Ishikawa (cell line): ENCODE measurements at regions not wholly inside any gene's neighbourhood (a gene's known extent, or its start where the extent isn't known, plus 50 kb on each side); places are given as distances from the start of the nearest gene placed in this dataset.

ENCODE experiments used
- CEBPB ChIP-seq: IDR thresholded peaks from 2 replicates; pipeline ENCODE4 v1.6.1; 2012
- CREB1 ChIP-seq: IDR thresholded peaks from 2 replicates; pipeline ENCODE4 v1.6.1; 2012; ENCODE audit warnings: low read depth
- EGR1 ChIP-seq: IDR thresholded peaks from 2 replicates; pipeline ENCODE4 v1.6.1; 2012
- EP300 ChIP-seq: IDR thresholded peaks from 2 replicates; pipeline ENCODE4 v1.6.1; 2012; ENCODE audit warnings: borderline replicate concordance
- RAD21 ChIP-seq: IDR thresholded peaks from 2 replicates; pipeline ENCODE4 v1.6.1; 2012; ENCODE audit warnings: low read depth
- TAF1 ChIP-seq: IDR thresholded peaks from 2 replicates; pipeline ENCODE4 v1.6.1; 2012; ENCODE audit warnings: low read depth, mild to moderate bottlenecking
- TEAD4 ChIP-seq: IDR thresholded peaks from 2 replicates; pipeline ENCODE4 v1.6.1; 2012
- YY1 ChIP-seq: IDR thresholded peaks from 2 replicates; pipeline ENCODE4 v1.6.1; 2012; ENCODE audit warnings: low read depth
- TF ChIP-seq, protein P1 (sequence below): IDR thresholded peaks from 2 replicates; pipeline ENCODE4 v1.6.1; 2012; ENCODE audit warnings: low read depth, mild to moderate bottlenecking

DNA sequence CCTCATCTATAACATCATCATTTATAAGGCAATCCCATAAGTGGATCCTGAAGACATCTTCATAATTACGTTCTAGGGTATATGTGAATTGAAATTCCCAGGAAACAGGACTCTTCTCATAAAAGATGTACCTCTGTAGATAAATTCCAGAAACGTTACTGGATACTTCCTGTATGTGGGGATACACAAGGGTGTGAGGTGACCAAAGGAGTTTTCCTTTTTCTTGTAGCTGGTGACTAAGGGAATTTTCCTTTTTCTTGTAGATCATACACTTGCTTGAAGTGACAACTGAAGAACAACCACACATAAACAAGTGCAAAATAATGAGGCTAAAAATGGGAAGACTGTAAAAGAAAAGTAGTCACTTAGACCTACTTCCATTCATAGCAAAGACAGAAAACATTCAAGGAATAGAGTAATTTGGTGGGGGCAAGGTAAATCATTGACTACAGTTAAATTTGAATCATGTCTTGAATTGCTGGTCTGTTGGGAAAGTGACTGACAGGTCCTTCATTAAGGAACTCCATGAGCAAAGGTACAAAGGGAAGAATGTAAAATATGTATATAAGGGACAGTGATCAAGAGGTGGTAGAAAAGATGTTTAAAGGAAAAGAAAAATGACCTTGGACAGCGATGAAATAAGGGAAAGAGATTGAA lies 53.2 kb upstream of the UBE2E3 start:
- TF ChIP-seq EGR1 (no peak), CREB1 (no peak), RAD21 (no peak), YY1 (no peak), CEBPB (no peak), EP300 (no peak), TAF1 (no peak), TEAD4 (no peak)
- TF ChIP-seq, protein P1, sequence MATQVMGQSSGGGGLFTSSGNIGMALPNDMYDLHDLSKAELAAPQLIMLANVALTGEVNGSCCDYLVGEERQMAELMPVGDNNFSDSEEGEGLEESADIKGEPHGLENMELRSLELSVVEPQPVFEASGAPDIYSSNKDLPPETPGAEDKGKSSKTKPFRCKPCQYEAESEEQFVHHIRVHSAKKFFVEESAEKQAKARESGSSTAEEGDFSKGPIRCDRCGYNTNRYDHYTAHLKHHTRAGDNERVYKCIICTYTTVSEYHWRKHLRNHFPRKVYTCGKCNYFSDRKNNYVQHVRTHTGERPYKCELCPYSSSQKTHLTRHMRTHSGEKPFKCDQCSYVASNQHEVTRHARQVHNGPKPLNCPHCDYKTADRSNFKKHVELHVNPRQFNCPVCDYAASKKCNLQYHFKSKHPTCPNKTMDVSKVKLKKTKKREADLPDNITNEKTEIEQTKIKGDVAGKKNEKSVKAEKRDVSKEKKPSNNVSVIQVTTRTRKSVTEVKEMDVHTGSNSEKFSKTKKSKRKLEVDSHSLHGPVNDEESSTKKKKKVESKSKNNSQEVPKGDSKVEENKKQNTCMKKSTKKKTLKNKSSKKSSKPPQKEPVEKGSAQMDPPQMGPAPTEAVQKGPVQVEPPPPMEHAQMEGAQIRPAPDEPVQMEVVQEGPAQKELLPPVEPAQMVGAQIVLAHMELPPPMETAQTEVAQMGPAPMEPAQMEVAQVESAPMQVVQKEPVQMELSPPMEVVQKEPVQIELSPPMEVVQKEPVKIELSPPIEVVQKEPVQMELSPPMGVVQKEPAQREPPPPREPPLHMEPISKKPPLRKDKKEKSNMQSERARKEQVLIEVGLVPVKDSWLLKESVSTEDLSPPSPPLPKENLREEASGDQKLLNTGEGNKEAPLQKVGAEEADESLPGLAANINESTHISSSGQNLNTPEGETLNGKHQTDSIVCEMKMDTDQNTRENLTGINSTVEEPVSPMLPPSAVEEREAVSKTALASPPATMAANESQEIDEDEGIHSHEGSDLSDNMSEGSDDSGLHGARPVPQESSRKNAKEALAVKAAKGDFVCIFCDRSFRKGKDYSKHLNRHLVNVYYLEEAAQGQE: no peak
